Peyer's patch (tissue), 4 donors: ENCODE measurements at regions not wholly inside any gene's neighbourhood (a gene's known extent, or its start where the extent isn't known, plus 50 kb on each side); places are given as distances from the start of the nearest gene placed in this dataset.

ENCODE experiments used
- POLR2A ChIP-seq, 2 donors: fragments of 450-650 bp; IDR thresholded peaks; one replicate each; pipeline ENCODE4 v1.5.1; 2017; ENCODE audit warnings: antibody characterized with exemption in 2 of 2, mild to moderate bottlenecking in 2 of 2, moderate library complexity in 2 of 2
- TF ChIP-seq, protein P1 (sequence below), 6 experiments: fragments of 450-650 bp in 4 of 6; fragments of 200-600 bp in 2 of 6; sonication (generic) in 1 of 6; IDR thresholded peaks; one replicate each; pipeline ENCODE4 v1.5.1; 2017 to 2019; ENCODE audit warnings: antibody characterized with exemption in 6 of 6, mild to moderate bottlenecking in 3 of 6, moderate library complexity in 1 of 6

DNA sequence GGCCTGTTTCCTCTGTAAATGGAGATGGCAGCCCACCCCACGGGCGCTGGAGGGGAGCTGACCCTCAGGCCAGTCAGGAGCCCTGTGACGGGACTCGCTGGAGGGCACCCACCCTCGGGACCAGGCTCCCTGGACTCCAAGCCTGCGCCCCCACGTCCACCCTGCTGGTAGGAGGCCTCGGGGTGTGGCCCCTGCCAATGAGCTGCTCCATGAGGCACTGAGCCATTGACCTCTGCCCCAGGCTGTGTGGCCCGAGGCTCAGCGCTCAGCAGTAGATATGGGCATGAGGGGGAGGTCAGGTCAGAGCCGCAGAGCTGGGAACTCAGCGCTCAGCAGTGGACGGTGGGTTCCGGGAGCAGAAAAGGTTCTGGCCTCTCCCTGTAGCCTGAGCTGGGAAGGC lies 52.3 kb upstream of the EGFL7 start:
- TF ChIP-seq, protein P1, sequence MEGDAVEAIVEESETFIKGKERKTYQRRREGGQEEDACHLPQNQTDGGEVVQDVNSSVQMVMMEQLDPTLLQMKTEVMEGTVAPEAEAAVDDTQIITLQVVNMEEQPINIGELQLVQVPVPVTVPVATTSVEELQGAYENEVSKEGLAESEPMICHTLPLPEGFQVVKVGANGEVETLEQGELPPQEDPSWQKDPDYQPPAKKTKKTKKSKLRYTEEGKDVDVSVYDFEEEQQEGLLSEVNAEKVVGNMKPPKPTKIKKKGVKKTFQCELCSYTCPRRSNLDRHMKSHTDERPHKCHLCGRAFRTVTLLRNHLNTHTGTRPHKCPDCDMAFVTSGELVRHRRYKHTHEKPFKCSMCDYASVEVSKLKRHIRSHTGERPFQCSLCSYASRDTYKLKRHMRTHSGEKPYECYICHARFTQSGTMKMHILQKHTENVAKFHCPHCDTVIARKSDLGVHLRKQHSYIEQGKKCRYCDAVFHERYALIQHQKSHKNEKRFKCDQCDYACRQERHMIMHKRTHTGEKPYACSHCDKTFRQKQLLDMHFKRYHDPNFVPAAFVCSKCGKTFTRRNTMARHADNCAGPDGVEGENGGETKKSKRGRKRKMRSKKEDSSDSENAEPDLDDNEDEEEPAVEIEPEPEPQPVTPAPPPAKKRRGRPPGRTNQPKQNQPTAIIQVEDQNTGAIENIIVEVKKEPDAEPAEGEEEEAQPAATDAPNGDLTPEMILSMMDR (IDR thresholded peaks at IDR 0.05) = no peak
- no peak for TF ChIP-seq POLR2A (IDR thresholded peaks at IDR 0.05)
